ENCODE measurements at regions not wholly inside any gene's neighbourhood (a gene's known extent, or its start where the extent isn't known, plus 50 kb on each side); places are given as distances from the start of the nearest gene placed in this dataset.

DNA sequence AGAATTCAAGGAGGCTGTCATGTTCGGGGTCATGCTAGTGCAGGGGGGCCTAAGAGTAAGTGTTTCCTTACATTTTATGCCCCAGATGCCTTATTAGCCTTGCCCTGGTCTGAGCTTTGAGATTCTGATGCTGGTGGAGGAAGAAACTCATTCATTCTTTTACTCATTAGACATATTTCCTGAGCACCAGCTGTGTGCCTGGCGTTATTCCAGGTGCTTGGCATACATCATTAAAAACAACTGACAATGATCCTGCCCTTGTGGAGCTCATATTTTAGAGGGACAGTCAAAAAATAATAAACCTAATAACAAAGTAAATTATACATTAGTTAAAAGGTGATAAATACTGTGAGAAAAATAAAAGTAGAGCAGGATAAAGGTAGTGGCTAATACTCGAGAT lies 138.9 kb upstream of the SGCD start:
- Histone ChIP-seq H3K9me2 (ENCODE audit: insufficient read depth) (no peaks in the 10 kb centered on the region), H3K4me3 (replicated peaks in 1 of 2; ENCODE audit: low read depth in 1 of 2, low read length in 2 of 2) (no peak overlapping the region), H3K9me3 (ENCODE audit: control insufficient read depth in 1 of 2, insufficient read depth in 1 of 2, low read depth in 1 of 2, low read length in 2 of 2) (peaks cover 0 to 4% of the 10 kb centered on the region in 2 experiments; a peak in 2 of 4 replicates), H3K4me2 (ENCODE audit: low read length) (no peak overlapping the region), H2AFZ (ENCODE audit: low read depth, low read length, poor library complexity, severe bottlenecking) (no peak overlapping the region), H3K36me3 (ENCODE audit: control insufficient read depth in 1 of 2, insufficient read depth in 2 of 2, low read length in 2 of 2) (no peaks in the 10 kb centered on the region), H3K9ac (ENCODE audit: low read length) (no peak overlapping the region), H3K79me2 (ENCODE audit: insufficient read depth, low read length) (no peaks in the 10 kb centered on the region), H4K20me1 (ENCODE audit: insufficient read depth) (no peaks in the 10 kb centered on the region), H3K27ac (ENCODE audit: low read depth, low read length) (no peak overlapping the region), H3K4me1 (ENCODE audit: control insufficient read depth in 1 of 2, insufficient read depth in 2 of 2, low read length in 2 of 2) (no peaks in the 10 kb centered on the region), H3K27me3 (ENCODE audit: insufficient read depth, low read length) (no peaks in the 10 kb centered on the region)
- ChIA-PET POLR2A (no interaction called here), RAD21 (ENCODE audit: low non-redundant PET in 1 of 2, low total read pairs in 2 of 2, uncharacterized antibody in 2 of 2, unreplicated experiment in 2 of 2) (no interaction called here), CTCF (no interaction called here)
- intact Hi-C loops (cut with micrococcal nuclease) = no loop called here
- ATAC-seq (no peak), DNase-seq (ENCODE audit: low read depth, low spot score) (no peak)
- TF ChIP-seq TCF7L2 (IDR thresholded peaks at IDR 0.05; ENCODE audit: borderline replicate concordance, extremely low read depth, insufficient read depth, insufficient read length) (no peak), POLR2A (IDR thresholded peaks at IDR 0.05; ENCODE audit: borderline replicate concordance, extremely low read depth, insufficient read depth, insufficient read length) (no peak), JUND (IDR thresholded peaks at IDR 0.05) (no peak), SRF (IDR thresholded peaks at IDR 0.05; ENCODE audit: low read depth) (no peak), EZH2 (IDR thresholded peaks at IDR 0.05) (no peak), CEBPB (IDR thresholded peaks at IDR 0.05; ENCODE audit: low read depth) (no peak), EGR1 (IDR thresholded peaks at IDR 0.05; ENCODE audit: low read depth) (no peak), SP1 (IDR thresholded peaks at IDR 0.05; ENCODE audit: low read depth) (no peak), SIN3A (IDR thresholded peaks at IDR 0.05; ENCODE audit: low read depth) (no peak), EZH2phosphoT487 (IDR thresholded peaks at IDR 0.05; ENCODE audit: borderline replicate concordance) (no peak), YY1 (IDR thresholded peaks at IDR 0.05; ENCODE audit: extremely low read depth, insufficient replicate concordance, low read depth, low read length) (no peak), CBX3 (IDR thresholded peaks at IDR 0.05; ENCODE audit: low read depth) (no peak), RAD21 (IDR thresholded peaks at IDR 0.05; ENCODE audit: low read depth) (no peak), FOSL1 (IDR thresholded peaks at IDR 0.05; ENCODE audit: low read depth) (no peak), ELF1 (IDR thresholded peaks at IDR 0.05; ENCODE audit: borderline replicate concordance, low read depth) (no peak)
- TF ChIP-seq, protein P1, sequence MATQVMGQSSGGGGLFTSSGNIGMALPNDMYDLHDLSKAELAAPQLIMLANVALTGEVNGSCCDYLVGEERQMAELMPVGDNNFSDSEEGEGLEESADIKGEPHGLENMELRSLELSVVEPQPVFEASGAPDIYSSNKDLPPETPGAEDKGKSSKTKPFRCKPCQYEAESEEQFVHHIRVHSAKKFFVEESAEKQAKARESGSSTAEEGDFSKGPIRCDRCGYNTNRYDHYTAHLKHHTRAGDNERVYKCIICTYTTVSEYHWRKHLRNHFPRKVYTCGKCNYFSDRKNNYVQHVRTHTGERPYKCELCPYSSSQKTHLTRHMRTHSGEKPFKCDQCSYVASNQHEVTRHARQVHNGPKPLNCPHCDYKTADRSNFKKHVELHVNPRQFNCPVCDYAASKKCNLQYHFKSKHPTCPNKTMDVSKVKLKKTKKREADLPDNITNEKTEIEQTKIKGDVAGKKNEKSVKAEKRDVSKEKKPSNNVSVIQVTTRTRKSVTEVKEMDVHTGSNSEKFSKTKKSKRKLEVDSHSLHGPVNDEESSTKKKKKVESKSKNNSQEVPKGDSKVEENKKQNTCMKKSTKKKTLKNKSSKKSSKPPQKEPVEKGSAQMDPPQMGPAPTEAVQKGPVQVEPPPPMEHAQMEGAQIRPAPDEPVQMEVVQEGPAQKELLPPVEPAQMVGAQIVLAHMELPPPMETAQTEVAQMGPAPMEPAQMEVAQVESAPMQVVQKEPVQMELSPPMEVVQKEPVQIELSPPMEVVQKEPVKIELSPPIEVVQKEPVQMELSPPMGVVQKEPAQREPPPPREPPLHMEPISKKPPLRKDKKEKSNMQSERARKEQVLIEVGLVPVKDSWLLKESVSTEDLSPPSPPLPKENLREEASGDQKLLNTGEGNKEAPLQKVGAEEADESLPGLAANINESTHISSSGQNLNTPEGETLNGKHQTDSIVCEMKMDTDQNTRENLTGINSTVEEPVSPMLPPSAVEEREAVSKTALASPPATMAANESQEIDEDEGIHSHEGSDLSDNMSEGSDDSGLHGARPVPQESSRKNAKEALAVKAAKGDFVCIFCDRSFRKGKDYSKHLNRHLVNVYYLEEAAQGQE (IDR thresholded peaks at IDR 0.05; ENCODE audit: low read depth) = no peak
- TF ChIP-seq, protein P2, sequence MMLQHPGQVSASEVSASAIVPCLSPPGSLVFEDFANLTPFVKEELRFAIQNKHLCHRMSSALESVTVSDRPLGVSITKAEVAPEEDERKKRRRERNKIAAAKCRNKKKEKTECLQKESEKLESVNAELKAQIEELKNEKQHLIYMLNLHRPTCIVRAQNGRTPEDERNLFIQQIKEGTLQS (IDR thresholded peaks at IDR 0.05) = no peak
- TF ChIP-seq, protein P3, sequence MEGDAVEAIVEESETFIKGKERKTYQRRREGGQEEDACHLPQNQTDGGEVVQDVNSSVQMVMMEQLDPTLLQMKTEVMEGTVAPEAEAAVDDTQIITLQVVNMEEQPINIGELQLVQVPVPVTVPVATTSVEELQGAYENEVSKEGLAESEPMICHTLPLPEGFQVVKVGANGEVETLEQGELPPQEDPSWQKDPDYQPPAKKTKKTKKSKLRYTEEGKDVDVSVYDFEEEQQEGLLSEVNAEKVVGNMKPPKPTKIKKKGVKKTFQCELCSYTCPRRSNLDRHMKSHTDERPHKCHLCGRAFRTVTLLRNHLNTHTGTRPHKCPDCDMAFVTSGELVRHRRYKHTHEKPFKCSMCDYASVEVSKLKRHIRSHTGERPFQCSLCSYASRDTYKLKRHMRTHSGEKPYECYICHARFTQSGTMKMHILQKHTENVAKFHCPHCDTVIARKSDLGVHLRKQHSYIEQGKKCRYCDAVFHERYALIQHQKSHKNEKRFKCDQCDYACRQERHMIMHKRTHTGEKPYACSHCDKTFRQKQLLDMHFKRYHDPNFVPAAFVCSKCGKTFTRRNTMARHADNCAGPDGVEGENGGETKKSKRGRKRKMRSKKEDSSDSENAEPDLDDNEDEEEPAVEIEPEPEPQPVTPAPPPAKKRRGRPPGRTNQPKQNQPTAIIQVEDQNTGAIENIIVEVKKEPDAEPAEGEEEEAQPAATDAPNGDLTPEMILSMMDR (IDR thresholded peaks at IDR 0.05 in 2 of 3, conservative IDR thresholded peaks at IDR 0.05 in 1 of 3; ENCODE audit: borderline replicate concordance in 1 of 3, insufficient read depth in 1 of 3, low read depth in 2 of 3, low read length in 2 of 3) = no peak
- TF ChIP-seq, protein P4, sequence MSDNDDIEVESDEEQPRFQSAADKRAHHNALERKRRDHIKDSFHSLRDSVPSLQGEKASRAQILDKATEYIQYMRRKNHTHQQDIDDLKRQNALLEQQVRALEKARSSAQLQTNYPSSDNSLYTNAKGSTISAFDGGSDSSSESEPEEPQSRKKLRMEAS (IDR thresholded peaks at IDR 0.05) = no peak
- no TSS peak for BruUV-seq (replicated peaks)
